Right lobe of liver (tissue), 4 donors: ENCODE measurements at regions not wholly inside any gene's neighbourhood (a gene's known extent, or its start where the extent isn't known, plus 50 kb on each side); places are given as distances from the start of the nearest gene placed in this dataset.

Experiments
- POLR2A ChIP-seq: fragments of 450-650 bp; IDR thresholded peaks from one replicate; pipeline ENCODE4 v1.6.1; 2017; ENCODE audit warnings: antibody characterized with exemption, mild to moderate bottlenecking
- TF ChIP-seq, protein P1 (sequence below), 4 donors: fragments of 200-600 bp in 3 of 4; fragments of 450-650 bp in 1 of 4; IDR thresholded peaks; one replicate each; pipeline versions ENCODE4 v1.5.1 to v1.8.0; 2016 to 2022; ENCODE audit warnings: antibody characterized with exemption in 4 of 4, mild to moderate bottlenecking in 2 of 4
- donor health status: DM: no; HTN: no; CAD: no.
- donor health status: DM: no; HTN: no; CAD: no.
- donor health status: DM: no; HTN: yes; CAD: no.

DNA sequence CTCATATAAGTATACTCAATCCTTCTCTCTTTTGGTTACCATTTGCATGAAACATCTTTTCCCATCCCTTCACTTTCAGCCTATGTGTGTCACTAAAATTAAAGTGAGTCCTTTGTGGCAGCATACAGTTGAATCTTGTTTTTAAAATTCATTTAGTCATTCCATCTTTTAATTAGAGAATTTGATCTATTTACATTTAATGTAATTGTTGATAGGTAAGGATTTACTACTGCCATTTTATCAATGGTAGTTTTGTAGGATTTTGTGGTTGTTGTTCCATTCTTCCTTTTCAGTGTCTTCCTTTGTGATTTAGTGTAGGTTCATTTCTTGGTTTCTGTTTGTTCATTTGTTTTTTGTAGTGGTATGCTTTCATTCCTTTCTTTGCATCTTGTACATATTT is 191.9 kb upstream of the CTNNB1 start:
- TF ChIP-seq, protein P1, sequence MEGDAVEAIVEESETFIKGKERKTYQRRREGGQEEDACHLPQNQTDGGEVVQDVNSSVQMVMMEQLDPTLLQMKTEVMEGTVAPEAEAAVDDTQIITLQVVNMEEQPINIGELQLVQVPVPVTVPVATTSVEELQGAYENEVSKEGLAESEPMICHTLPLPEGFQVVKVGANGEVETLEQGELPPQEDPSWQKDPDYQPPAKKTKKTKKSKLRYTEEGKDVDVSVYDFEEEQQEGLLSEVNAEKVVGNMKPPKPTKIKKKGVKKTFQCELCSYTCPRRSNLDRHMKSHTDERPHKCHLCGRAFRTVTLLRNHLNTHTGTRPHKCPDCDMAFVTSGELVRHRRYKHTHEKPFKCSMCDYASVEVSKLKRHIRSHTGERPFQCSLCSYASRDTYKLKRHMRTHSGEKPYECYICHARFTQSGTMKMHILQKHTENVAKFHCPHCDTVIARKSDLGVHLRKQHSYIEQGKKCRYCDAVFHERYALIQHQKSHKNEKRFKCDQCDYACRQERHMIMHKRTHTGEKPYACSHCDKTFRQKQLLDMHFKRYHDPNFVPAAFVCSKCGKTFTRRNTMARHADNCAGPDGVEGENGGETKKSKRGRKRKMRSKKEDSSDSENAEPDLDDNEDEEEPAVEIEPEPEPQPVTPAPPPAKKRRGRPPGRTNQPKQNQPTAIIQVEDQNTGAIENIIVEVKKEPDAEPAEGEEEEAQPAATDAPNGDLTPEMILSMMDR (IDR thresholded peaks at IDR 0.05) = no peak
- TF ChIP-seq POLR2A = no peak
